OCI-LY7 (cell line): ENCODE measurements at regions not wholly inside any gene's neighbourhood (a gene's known extent, or its start where the extent isn't known, plus 50 kb on each side); places are given as distances from the start of the nearest gene placed in this dataset.

Experiments used
- BruUV-seq: library from RNA; stranded (reverse); fragments of 400-500 nt; replicated peaks from 2 replicates; lab custom pipeline; 2021; lab: Mats Ljungman, UMichigan
- CTCF ChIA-PET: fragments of 300-600 bp; sonication (Branson Sonifier 250); formaldehyde crosslinking; loops from one replicate; lab custom pipeline; 2022; ENCODE audit warnings: antibody characterized with exemption; ENCODE audit not compliant: unreplicated experiment; lab: Charles Lee
- POLR2A ChIA-PET: fragments of 300-600 bp; sonication (Branson Sonifier 250); formaldehyde crosslinking; loops from one replicate; lab custom pipeline; 2022; ENCODE audit warnings: antibody characterized with exemption; lab: Charles Lee
- DNase-seq: peaks from one replicate; pipeline ENCODE4 v3.0.0-alpha.2; 2015; ENCODE audit warnings: low spot score
- H2AFZ ChIP-seq: fragments of 200-600 bp; sonication (generic), shearing (Covaris generic); 2 replicates; pipeline ENCODE4 v1.6.1; 2014; ENCODE audit warnings: mild to moderate bottlenecking, antibody characterized with exemption, low read length, moderate library complexity
- H3K27ac ChIP-seq: fragments of 200-600 bp; sonication (generic); 2 replicates; pipeline ENCODE4 v1.5.1; 2014; ENCODE audit warnings: mixed run types, low read depth, mild to moderate bottlenecking, moderate library complexity, low read length, inconsistent platforms; ENCODE audit not compliant: poor library complexity, severe bottlenecking
- H3K36me3 ChIP-seq: fragments of 200-600 bp; sonication (generic); 2 replicates; pipeline ENCODE4 v1.6.1; 2014; ENCODE audit warnings: mild to moderate bottlenecking, antibody characterized with exemption, low read length, moderate library complexity, mixed read lengths; ENCODE audit not compliant: insufficient read depth
- H3K4me1 ChIP-seq: fragments of 200-600 bp; sonication (generic); 2 replicates; pipeline ENCODE4 v1.5.1; 2014; ENCODE audit warnings: mild to moderate bottlenecking, low read length; ENCODE audit not compliant: insufficient read depth, poor library complexity, severe bottlenecking
- H3K4me2 ChIP-seq: fragments of 200-600 bp; sonication (generic); 2 replicates; pipeline ENCODE4 v1.6.1; 2014; ENCODE audit warnings: mild to moderate bottlenecking, low read length
- H3K4me3 ChIP-seq: fragments of 200-600 bp; sonication (generic); 2 replicates; pipeline ENCODE4 v1.5.1; 2014; ENCODE audit warnings: mild to moderate bottlenecking, low read depth, low read length; ENCODE audit not compliant: poor library complexity, severe bottlenecking
- H3K79me2 ChIP-seq: fragments of 200-600 bp; sonication (generic); 2 replicates; pipeline ENCODE4 v1.6.1; 2016; ENCODE audit warnings: low read depth, mild to moderate bottlenecking, low read length, moderate library complexity, mixed read lengths; ENCODE audit not compliant: insufficient read depth
- H3K9me2 ChIP-seq: fragments of 200-600 bp; sonication (generic); 2 replicates; pipeline ENCODE4 v1.6.1; 2016; ENCODE audit warnings: mild to moderate bottlenecking, low read length, mixed read lengths; ENCODE audit not compliant: insufficient read depth
- H3K9me3 ChIP-seq: fragments of 200-600 bp; sonication (generic); 2 replicates; pipeline ENCODE4 v1.6.1; 2014; ENCODE audit warnings: mild to moderate bottlenecking, mixed run types, low read length, mixed read lengths
- H4K20me1 ChIP-seq: fragments of 200-600 bp; sonication (generic); 2 replicates; pipeline ENCODE4 v1.6.1; 2014; ENCODE audit warnings: mild to moderate bottlenecking, antibody characterized with exemption, low read length, moderate library complexity, mixed read lengths; ENCODE audit not compliant: insufficient read depth
- EZH2phosphoT487 ChIP-seq: fragments of 200-600 bp; sonication (generic); IDR thresholded peaks from 2 replicates; pipeline ENCODE4 v1.6.1; 2018; ENCODE audit warnings: low read depth, borderline replicate concordance, mild to moderate bottlenecking, mixed run types, antibody characterized with exemption, low read length, moderate library complexity, mixed read lengths
- intact Hi-C: fragments of 100-400 bp; cut with micrococcal nuclease; formaldehyde crosslinking; loops from one replicate; pipeline ENCODE4 v1.10.0; 2022; ENCODE audit not compliant: unreplicated experiment
- TF ChIP-seq, protein P1 (sequence below): fragments of 200-600 bp; sonication (generic); conservative IDR thresholded peaks from 2 replicates; pipeline ENCODE4 v1.5.1; 2014; ENCODE audit warnings: mild to moderate bottlenecking, antibody characterized with exemption, low read length, moderate library complexity, mixed read lengths

DNA sequence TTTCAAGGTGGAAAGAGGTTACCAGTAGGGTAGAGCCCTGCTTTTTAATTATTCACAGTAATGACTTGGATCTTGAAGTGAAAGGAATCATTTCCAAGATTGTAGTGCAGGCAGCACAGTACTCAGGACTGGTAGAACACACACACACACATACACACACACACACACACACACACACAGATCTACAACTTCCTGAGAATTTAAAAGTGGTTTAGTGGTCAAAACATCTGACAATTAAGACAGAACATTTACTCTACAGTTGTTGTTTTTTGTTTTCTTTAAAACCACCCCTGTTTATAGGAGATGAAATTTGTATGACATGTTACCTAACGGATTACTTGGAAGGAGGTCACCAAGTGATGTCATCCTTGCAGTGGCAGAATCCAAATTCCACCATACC lies 146.7 kb upstream of the VRK2 start:
- no peaks in the 10 kb centered on the region for H3K9me3 ChIP-seq
- no peaks in the 10 kb centered on the region for H3K79me2 ChIP-seq
- CTCF ChIA-PET = no interaction called here
- TF ChIP-seq, protein P1, sequence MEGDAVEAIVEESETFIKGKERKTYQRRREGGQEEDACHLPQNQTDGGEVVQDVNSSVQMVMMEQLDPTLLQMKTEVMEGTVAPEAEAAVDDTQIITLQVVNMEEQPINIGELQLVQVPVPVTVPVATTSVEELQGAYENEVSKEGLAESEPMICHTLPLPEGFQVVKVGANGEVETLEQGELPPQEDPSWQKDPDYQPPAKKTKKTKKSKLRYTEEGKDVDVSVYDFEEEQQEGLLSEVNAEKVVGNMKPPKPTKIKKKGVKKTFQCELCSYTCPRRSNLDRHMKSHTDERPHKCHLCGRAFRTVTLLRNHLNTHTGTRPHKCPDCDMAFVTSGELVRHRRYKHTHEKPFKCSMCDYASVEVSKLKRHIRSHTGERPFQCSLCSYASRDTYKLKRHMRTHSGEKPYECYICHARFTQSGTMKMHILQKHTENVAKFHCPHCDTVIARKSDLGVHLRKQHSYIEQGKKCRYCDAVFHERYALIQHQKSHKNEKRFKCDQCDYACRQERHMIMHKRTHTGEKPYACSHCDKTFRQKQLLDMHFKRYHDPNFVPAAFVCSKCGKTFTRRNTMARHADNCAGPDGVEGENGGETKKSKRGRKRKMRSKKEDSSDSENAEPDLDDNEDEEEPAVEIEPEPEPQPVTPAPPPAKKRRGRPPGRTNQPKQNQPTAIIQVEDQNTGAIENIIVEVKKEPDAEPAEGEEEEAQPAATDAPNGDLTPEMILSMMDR = no peak
- no peak for TF ChIP-seq EZH2phosphoT487
- no peaks in the 10 kb centered on the region for H3K4me1 ChIP-seq
- DNase-seq = no peak
- no peak overlapping the region for H3K27ac ChIP-seq
- H4K20me1 ChIP-seq = no peaks in the 10 kb centered on the region
- H3K36me3 ChIP-seq = no peaks in the 10 kb centered on the region
- BruUV-seq = no TSS peak
- intact Hi-C loops = no loop called here
- POLR2A ChIA-PET = no interaction called here
- H3K4me3 ChIP-seq = no peak overlapping the region
- no peak overlapping the region for H2AFZ ChIP-seq
- H3K9me2 ChIP-seq = no peaks in the 10 kb centered on the region
- no peak overlapping the region for H3K4me2 ChIP-seq

GRCh38 chr2:57902578-57902977 lies 144.0 kb upstream of the VRK2 start:
- H3K4me1 ChIP-seq = no peaks in the 10 kb centered on the region
- TF ChIP-seq EZH2phosphoT487 = no peak
- TF ChIP-seq, protein P1 = no peak
- H3K36me3 ChIP-seq = no peaks in the 10 kb centered on the region
- DNase-seq = no peak
- no peaks in the 10 kb centered on the region for H3K9me2 ChIP-seq
- no peak overlapping the region for H3K27ac ChIP-seq
- intact Hi-C loops = no loop called here
- H2AFZ ChIP-seq = no peak overlapping the region
- POLR2A ChIA-PET = interaction anchor here (1.0 kb wide), 1 partner anchor 10 kb away, joined by 4 read pairs; no protein-coding TSS in a partner anchor
- CTCF ChIA-PET = no interaction called here
- H3K79me2 ChIP-seq = no peaks in the 10 kb centered on the region
- H4K20me1 ChIP-seq = no peaks in the 10 kb centered on the region
- no peak overlapping the region for H3K4me2 ChIP-seq
- BruUV-seq = no TSS peak
- no peaks in the 10 kb centered on the region for H3K9me3 ChIP-seq
- no peak overlapping the region for H3K4me3 ChIP-seq

DNA sequence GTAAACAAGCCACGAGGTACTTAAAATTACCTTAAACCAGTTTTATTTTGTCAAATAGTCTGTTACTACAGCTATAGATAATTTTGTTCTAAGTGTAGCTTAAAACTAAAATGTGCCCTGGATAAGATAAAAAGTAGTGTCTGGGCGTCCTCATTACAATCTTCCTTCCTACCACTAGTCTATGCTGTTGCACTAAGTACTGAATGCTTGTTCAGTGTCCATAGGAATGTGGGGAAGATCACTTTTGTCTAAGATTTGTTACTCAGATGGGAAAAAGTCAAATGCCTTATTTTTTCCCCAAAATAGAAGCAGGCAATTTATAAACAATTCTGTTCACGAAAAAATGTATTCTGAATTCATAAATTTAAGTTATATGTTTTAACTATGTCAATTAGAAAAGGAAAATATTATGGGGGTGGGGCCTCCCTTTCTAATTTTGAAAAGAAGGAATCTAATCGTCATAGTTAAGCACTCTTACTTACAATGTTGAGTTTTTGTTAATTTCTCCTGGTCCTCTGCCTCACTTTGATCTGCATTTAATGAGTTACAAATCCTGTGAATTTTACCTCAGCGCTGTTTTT lies 140.4 kb upstream of the VRK2 start:
- POLR2A ChIA-PET = interaction anchor here (0.6 kb wide), 1 partner anchor 860 kb away, joined by 4 read pairs; no protein-coding TSS in a partner anchor
- TF ChIP-seq, protein P1 = peak; percentile 84
- no peak for TF ChIP-seq EZH2phosphoT487
- H4K20me1 ChIP-seq = no peaks in the 10 kb centered on the region
- no peak overlapping the region for H3K4me3 ChIP-seq
- H3K9me2 ChIP-seq = no peaks in the 10 kb centered on the region
- no peaks in the 10 kb centered on the region for H3K4me1 ChIP-seq
- H3K9me3 ChIP-seq = no peaks in the 10 kb centered on the region
- H3K79me2 ChIP-seq = no peaks in the 10 kb centered on the region
- H3K27ac ChIP-seq = no peak overlapping the region
- H2AFZ ChIP-seq = no peak overlapping the region
- intact Hi-C loops = loop anchor here (5.0 kb wide), 1 partner anchor 541 kb away; no protein-coding TSS in a partner anchor
- CTCF ChIA-PET = no interaction called here
- DNase-seq = peak; percentile 30
- no peaks in the 10 kb centered on the region for H3K36me3 ChIP-seq
- H3K4me2 ChIP-seq = no peak overlapping the region
- BruUV-seq = no TSS peak
